ENCODE measurements at regions not wholly inside any gene's neighbourhood (a gene's known extent, or its start where the extent isn't known, plus 50 kb on each side); places are given as distances from the start of the nearest gene placed in this dataset.

DNA sequence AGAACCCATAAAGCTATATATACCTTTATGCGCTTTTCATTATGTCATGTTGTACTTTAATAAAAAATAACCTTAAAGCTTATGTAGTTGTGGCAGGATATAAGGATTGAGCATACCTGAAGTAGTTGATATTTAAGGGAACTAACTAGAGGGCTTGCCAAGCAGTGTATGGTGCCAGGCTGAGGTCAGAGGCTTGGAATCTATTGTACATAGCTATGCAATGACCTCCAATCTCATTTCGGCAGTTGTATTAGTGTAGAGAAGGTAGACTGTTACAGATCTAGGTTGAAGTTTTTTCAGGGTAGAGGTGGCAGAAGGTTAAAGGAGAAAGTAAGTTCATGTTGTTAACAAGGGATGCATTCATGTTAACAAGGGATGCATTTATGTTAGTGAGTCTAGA, 397.7 kb upstream of the HS3ST5 start:
- H3K27me3 ChIP-seq (ENCODE audit: control insufficient read depth, insufficient read depth, low read length) = no peaks in the 10 kb centered on the region
- CTCF ChIA-PET = interaction anchor here (1.2 to 2.1 kb wide), 2 partner anchors 8 to 1156 kb away, joined by 4 to 6 read pairs; no protein-coding TSS in a partner anchor
- no peaks in the 10 kb centered on the region for H3K36me3 ChIP-seq (ENCODE audit: control insufficient read depth, insufficient read depth, low read length)
- POLR2A ChIA-PET = no interaction called here
- TF ChIP-seq, protein P1, sequence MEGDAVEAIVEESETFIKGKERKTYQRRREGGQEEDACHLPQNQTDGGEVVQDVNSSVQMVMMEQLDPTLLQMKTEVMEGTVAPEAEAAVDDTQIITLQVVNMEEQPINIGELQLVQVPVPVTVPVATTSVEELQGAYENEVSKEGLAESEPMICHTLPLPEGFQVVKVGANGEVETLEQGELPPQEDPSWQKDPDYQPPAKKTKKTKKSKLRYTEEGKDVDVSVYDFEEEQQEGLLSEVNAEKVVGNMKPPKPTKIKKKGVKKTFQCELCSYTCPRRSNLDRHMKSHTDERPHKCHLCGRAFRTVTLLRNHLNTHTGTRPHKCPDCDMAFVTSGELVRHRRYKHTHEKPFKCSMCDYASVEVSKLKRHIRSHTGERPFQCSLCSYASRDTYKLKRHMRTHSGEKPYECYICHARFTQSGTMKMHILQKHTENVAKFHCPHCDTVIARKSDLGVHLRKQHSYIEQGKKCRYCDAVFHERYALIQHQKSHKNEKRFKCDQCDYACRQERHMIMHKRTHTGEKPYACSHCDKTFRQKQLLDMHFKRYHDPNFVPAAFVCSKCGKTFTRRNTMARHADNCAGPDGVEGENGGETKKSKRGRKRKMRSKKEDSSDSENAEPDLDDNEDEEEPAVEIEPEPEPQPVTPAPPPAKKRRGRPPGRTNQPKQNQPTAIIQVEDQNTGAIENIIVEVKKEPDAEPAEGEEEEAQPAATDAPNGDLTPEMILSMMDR (IDR thresholded peaks at IDR 0.05; ENCODE audit: insufficient read depth, low read depth, low read length) = no peak
- H3K4me3 ChIP-seq (ENCODE audit: low read depth, low read length) = no peak overlapping the region
- no peak for DNase-seq (ENCODE audit: low read depth)

DNA sequence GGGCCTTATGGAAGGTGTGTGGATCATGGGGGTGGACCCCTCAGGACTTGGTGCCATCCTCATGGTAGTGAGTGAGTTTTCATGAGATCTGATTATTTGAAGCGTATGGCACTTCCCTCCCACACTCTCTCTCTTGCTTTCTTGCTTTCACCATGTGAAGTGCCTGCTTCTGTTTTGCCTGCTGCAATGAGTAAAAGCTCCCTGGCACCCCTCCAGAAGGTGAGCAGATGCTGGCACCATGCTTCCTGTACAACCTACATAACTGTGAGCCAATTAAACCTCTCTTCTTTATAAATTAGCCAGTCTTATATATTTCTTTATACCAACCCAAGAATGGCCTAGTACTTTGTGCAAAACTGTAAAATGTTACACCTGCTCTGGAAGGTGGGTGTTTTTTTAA, 396.8 kb upstream of the HS3ST5 start:
- no peaks in the 10 kb centered on the region for H3K36me3 ChIP-seq (ENCODE audit: control insufficient read depth, insufficient read depth, low read length)
- TF ChIP-seq, protein P1 (IDR thresholded peaks at IDR 0.05; ENCODE audit: insufficient read depth, low read depth, low read length) = no peak
- no peak for DNase-seq (ENCODE audit: low read depth)
- no peaks in the 10 kb centered on the region for H3K27me3 ChIP-seq (ENCODE audit: control insufficient read depth, insufficient read depth, low read length)
- CTCF ChIA-PET = interaction anchor here (1.2 to 2.1 kb wide), 2 partner anchors 9 to 1156 kb away, joined by 4 to 6 read pairs; no protein-coding TSS in a partner anchor
- POLR2A ChIA-PET = no interaction called here
- H3K4me3 ChIP-seq (ENCODE audit: low read depth, low read length) = no peak overlapping the region

DNA sequence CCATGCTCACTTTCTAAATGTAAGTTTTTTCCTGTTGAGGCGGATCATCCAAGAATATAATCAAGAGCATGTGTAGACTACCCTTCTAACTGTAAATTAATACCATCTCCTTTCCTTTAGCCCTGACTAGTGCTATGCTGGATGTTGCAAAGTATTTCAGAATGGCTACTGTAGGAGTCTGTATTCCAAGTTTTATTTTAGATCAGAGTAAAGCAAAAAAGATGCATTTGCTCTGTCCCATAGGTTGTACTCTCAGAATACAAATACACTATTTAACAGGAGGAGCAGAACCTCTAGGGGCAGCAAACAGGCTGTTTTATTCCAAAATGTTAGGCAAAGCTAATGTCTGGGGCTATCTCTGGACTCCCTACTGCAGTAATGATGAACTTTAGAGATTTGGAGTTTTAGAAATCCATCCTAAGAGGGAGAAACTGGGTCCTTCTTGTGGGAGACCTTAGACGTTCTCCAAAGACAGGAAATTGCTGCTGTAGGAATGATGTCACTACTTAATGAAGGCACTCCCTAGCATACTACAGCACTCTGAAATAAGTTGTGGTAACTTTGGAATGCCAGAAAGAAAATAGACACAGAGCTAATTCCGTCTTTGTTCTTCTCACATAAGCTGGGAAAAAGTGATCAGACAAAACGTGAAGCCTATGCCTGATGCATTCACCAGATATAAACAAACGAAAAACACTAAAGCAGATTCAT, 392.4 kb upstream of the HS3ST5 start:
- POLR2A ChIA-PET = no interaction called here
- Histone ChIP-seq H3K4me3 (ENCODE audit: low read depth, low read length) (no peak overlapping the region), H3K36me3 (ENCODE audit: control insufficient read depth, insufficient read depth, low read length) (no peaks in the 10 kb centered on the region), H3K27me3 (ENCODE audit: control insufficient read depth, insufficient read depth, low read length) (no peaks in the 10 kb centered on the region)
- CTCF ChIA-PET = no interaction called here
- TF ChIP-seq, protein P1 (IDR thresholded peaks at IDR 0.05; ENCODE audit: insufficient read depth, low read depth, low read length) = no peak
- no peak for DNase-seq (ENCODE audit: low read depth)

DNA sequence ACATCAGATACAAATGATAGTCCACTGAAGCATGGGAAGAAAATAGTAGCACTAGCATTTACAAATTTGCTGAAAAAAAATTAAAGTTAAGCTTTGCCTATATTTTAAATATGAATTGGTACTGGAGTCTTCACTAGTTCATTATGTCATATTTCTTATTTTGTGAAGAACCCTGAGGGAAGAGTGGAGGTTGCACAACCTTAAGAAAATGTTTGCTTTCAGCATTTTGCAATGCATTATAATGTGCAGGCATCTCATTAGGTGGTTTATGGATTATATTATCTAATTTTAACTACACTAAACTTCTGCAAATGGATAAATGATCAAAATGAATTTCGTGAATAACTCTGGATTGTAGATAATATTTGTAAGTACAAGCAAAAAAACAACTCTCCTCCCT, 390.8 kb upstream of the HS3ST5 start:
- ChIA-PET POLR2A (no interaction called here), CTCF (no interaction called here)
- TF ChIP-seq, protein P1 (IDR thresholded peaks at IDR 0.05; ENCODE audit: insufficient read depth, low read depth, low read length) = no peak

DNA sequence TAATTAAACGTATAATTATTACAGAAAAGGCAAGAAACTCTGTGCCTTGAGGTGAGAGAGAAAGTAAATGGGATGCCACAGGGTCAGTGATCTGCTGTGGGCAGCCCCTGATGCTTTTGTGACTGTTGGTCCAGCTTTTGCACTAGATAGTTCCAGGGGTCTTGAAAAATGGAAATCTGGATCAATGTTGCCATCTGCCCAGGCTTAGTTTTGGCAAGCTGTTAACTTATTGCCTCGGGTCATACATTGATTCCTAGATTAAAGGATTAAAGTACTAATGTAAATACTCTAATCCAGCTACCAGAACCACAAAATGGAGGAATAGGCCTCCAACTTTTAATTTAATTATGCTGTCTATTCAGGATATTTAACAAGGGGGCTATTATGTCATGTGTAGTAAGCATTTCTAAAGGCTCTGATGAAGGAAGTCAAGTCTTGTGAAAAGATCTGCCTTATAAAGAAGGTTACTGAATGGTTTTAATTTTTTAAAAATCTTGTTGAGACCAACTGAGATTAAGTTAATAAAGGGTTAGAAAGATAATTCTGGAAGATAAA, 376.0 kb upstream of the HS3ST5 start:
- TF ChIP-seq, protein P1 (IDR thresholded peaks at IDR 0.05; ENCODE audit: insufficient read depth, low read depth, low read length) = no peak
- ChIA-PET CTCF (no interaction called here), POLR2A (no interaction called here)
- no peak for DNase-seq (ENCODE audit: low read depth)
- Histone ChIP-seq H3K27me3 (ENCODE audit: control insufficient read depth, insufficient read depth, low read length) (no peaks in the 10 kb centered on the region), H3K36me3 (ENCODE audit: control insufficient read depth, insufficient read depth, low read length) (no peaks in the 10 kb centered on the region), H3K4me3 (ENCODE audit: low read depth, low read length) (no peak overlapping the region)

More for the DNA sequence above, 390.8 kb upstream of the HS3ST5 start:
- Histone ChIP-seq H3K36me3 (ENCODE audit: control insufficient read depth, insufficient read depth, low read length) (no peaks in the 10 kb centered on the region), H3K4me3 (ENCODE audit: low read depth, low read length) (no peak overlapping the region), H3K27me3 (ENCODE audit: control insufficient read depth, insufficient read depth, low read length) (no peaks in the 10 kb centered on the region)
- DNase-seq (ENCODE audit: low read depth) = no peak
